Tongue (tissue), 1 donor: ENCODE measurements at regions not wholly inside any gene's neighbourhood (a gene's known extent, or its start where the extent isn't known, plus 50 kb on each side); places are given as distances from the start of the nearest gene placed in this dataset.
"Not testable (repeated sequence)": the region's sequence is repeated elsewhere in the genome, so short reads cannot be mapped to it uniquely, and the experiment has no call there.

Source experiments
- DNase-seq: peaks from one replicate; pipeline ENCODE4 v3.0.0-alpha.2; 2015

DNA sequence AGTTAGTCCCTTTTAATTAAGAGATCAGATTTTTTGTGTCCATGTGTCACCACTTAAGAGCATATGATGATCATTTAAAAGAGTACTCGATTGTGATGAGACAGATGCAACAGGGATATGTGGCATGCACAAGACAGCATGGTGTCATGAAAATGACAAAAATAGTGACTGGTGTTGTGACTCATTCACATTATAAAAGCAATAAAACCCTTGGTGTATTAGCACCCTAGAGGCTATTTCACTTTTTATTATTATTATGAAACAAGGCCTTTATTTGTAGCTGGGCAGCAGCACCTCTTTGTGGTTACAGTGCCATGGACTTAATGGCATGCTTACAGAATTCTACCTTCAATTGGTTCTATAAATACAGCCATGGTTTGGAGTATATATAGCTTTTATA is 1296.0 kb upstream of the ZEB2 start:
- DNase-seq = no peak

GRCh38 chr2:145813481-145813880 is 1293.6 kb upstream of the ZEB2 start:
- no peak for DNase-seq

DNA sequence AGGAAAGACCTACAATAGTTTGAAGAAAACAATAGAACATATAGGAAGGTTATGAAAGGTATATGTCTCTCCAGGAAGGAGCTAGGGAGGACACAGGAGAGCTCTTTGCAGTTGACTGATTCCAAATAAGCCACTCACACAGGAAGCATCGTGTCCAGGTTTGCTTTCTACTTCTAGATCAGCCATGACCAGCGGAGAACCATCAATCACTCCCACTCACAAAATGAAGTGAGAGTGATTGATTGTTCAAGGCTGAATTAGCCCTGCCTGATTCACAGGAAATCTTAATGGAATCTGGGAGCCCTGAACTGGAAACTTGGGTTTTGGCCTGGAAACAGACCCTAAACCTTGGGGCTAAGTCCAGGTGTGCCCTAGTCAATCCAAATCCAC is 1292.2 kb upstream of the ZEB2 start:
- no peak for DNase-seq

- no peak for DNase-seq
Observed at GRCh38 chr2:145811276-145812164, 1291.6 kb upstream of the ZEB2 start.

GRCh38 chr2:145807968-145808367 is 1288.0 kb upstream of the ZEB2 start:
- no peak for DNase-seq

GRCh38 chr2:145807554-145807953 is 1287.6 kb upstream of the ZEB2 start:
- no peak for DNase-seq

DNA sequence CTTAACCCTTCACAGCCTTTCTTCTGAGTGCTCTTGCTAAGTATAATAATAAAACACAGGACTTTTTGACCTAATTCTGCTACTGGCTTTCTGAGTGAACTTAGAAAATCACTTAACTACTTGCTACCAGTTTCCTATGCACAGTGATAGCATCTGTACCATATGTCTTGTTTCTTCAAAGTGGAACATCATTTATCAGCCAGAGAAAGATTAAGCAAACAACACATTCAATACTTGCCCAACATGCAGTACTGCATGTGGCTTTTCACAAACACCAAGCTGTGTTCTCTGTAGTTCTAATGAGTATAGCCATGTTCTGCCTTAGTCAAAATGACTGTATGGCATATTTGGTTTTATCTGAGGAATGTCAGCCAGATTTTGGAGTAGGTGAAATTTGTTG is 1286.6 kb upstream of the ZEB2 start:
- DNase-seq = no peak

GRCh38 chr2:145802133-145802532 is 1282.2 kb upstream of the ZEB2 start:
- DNase-seq = no peak

DNA sequence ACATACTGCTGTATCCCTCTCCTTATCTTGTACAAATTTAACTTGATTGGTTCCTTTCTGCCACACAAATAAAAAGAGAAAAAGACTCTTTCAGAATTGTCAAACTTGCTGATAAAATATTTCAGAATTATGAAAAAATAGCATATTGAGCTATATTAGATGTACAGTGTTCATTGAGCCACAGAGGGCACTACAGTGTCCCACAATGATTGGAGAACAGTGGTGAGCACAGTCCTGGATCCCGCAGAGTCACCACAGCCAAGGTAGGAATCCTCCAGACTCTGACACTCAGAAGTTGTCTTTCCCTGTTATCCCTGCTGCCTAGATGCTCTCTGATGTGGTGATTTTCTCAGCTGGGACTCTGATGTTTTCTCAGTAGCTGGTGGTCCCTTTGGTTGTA is 1281.3 kb upstream of the ZEB2 start:
- DNase-seq = no peak

DNA sequence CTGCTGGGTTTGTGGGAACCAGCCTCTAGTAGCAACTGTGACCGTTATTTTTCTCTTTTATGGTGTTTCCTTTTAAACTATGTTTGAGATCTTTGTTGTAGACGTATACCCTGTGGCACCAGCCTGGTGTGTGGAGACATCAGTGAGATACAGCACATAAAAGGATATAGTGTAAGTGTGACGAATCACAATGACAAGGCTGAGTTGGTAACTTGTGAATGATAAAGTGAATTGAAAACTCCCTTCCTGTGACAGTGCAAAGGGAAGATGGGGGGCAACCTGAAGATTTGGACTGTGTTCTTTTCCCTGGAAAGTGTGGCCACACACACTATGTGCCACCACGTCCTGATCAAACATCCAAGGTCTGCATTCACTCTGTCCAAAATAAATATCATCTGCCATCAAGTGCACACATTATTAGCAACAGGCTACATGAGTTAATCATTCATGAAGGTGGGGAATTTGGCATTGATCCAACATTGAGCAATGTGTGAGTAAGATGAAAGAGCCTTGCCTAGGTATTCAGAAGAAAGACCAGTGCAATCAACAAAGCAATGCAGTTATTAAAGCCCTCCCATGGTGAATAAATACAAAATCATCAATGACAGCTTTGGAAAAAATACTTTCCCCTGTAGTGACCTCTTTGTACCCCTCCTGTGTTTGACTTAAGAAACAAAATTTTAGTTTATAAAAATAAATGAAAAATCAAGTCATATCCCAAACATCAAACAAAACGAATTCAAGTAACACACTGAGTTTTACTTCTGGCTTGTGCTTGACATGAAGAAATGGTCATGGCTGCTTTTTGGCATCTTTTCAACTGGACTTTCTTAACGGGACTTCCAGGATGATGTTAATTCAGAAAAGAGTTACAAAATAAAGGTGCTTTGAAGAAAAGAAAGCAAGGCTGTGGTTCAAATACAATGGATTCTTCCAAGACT is 1280.5 kb upstream of the ZEB2 start:
- DNase-seq = no peak

DNA sequence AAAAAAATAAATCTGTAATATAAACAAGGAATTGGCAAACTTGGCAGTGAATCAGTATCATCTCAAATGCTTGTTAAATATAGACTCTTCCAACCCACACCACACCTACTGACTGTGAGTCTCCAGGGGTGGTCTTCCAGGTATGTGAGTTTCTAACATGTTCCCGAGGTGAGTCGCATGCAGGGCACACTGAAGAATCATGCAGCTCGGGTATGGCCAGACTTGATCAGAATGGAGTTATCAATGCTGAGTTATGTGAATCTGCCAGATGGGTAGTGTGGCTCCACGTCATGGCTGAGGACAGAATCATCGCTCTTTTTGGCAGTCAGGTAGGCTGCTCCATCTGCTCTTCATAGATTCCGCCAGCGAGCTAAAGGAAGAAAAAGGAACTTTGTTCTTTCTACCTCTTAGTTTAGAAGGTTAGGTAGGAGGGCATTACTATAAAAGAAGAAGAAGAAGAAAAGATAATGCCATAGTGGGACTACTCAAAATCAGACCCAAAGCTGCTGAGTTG is 1279.7 kb upstream of the ZEB2 start:
- no peak for DNase-seq

DNA sequence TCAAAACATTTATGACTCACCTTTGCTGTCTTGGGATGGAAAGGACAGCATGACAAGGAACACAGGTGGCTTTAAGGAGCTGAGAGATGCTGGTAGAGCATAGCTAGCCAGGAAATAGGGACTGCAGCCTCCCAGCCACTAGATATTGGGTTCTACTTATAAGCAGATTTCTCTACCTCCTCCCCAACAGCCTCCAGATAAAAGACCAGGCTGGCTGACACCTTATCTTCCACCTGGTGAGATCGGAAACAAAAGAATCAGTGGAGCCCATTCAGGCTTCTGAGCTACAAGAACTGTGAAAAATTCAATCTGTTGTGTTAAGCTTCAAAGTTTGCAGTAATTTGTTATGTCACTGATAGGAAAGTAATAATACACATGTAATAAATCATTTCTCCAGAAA is 1278.5 kb upstream of the ZEB2 start:
- no peak for DNase-seq

- no peak for DNase-seq
Observed at GRCh38 chr2:145797692-145798091, 1277.8 kb upstream of the ZEB2 start.

GRCh38 chr2:145792745-145793144 is 1272.8 kb upstream of the ZEB2 start:
- DNase-seq = no peak

DNA sequence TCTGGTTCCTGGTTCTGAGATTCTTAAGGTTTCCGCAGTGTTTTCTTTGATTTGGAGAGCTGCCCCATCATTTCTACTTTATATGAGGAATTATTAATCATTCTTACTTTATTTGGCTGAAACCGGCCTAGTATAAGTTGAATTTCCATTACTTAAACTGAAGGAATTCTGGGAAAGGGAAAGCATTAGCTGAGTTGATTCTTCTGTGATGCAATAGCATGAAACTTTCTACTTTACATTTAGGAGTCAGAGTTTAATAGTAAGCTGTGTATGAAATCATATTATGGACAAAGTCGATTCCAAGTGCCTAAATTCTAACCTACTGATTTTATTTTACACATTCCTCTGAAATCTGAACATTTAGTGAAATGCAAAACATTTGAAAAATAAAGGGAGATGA is 1269.7 kb upstream of the ZEB2 start:
- no peak for DNase-seq

- DNase-seq = not testable (repeated sequence)
Observed at GRCh38 chr2:145787597-145788361, 1267.9 kb upstream of the ZEB2 start.

GRCh38 chr2:145782607-145783006 is 1262.7 kb upstream of the ZEB2 start:
- DNase-seq = not testable (repeated sequence)

DNA sequence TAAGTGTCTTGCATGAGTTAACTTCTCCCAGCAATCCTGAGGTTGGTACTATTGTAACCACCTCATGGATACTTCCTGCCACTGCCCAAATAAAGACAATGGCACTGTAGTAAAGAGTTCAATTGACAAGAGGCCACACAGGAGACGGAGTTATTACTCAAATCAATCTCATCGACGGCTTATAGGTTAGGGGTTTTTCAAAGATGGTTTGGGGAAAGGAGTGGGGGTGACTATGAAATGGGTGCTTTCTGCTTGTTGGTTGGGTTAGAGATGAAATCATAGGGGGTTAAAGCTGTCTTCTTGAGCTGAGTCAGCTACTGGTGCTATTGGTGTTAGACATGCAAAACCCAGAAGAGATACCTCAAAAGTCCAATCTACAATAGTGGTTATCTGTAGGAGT is 1258.0 kb upstream of the ZEB2 start:
- DNase-seq = no peak

GRCh38 chr2:145777297-145777696 is 1257.4 kb upstream of the ZEB2 start:
- DNase-seq = no peak

GRCh38 chr2:145775591-145775990 is 1255.7 kb upstream of the ZEB2 start:
- no peak for DNase-seq

DNA sequence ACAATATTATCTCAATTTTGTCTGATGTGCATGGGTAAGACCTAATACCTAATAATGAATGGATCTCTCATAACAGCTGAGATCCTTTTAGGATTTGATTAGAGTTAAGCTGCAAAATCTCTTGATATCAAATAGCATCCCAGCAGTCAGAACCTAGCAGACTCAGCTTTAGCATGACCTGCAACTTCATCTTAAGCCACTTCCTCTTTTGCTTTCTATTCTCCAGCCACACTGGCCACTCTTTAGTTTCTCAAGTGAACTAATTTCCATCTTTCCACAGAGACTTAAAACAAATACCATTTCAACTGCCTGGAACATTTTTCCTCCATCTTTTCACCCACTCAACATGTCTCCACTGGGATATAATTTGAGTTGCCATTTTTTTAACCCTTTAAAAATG is 1251.6 kb upstream of the ZEB2 start:
- DNase-seq = no peak

DNA sequence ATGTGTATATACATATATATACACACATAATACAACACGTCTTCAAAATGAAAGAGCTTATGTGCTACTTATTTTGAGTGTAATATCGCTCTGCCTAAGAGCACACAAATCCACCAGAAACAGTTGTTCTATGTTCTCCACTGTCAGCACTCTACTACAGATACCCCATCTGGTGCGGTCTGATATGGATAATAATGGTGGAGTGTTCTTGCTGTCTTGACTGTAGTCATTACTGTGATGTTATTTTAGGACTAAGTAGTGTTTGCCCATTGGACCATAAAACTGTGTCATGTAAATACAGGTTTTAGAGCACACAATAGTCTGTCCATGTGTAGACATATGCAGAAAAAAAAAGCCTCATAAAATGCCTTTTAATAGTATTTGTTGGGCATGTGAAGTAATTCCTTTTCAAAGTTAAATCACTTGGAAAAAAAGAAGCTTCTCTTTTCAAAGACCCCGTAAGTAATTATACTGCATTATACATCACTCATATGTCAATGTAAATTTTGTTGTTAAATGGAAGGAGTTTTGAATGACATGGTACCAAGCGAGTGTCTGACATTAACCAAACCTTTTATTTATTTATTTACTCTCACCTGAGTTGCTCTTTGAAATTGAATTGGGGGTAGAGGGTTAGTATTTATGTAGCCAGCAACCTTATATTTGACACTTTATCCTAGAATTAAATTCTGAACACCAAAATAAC is 1249.2 kb upstream of the ZEB2 start:
- DNase-seq = no peak
